MM.1S (cell line): ENCODE measurements at regions not wholly inside any gene's neighbourhood (a gene's known extent, or its start where the extent isn't known, plus 50 kb on each side); places are given as distances from the start of the nearest gene placed in this dataset.

ENCODE experiments used
- DNase-seq: peaks from one replicate; pipeline ENCODE4 v3.0.0-alpha.2; 2015
- H2AFZ ChIP-seq: fragments of 300-600 bp; sonication (generic); 2 replicates; pipeline ENCODE4 v1.6.0; 2016; ENCODE audit warnings: antibody characterized with exemption, low read length
- H3F3A ChIP-seq: fragments of 300-600 bp; sonication (generic); 2 replicates; pipeline ENCODE4 v1.6.1; 2016; ENCODE audit warnings: mild to moderate bottlenecking, antibody characterized with exemption, low read length, moderate library complexity, mixed read lengths; ENCODE audit not compliant: insufficient read depth
- H3K27ac ChIP-seq: fragments of 300-600 bp; sonication (generic); 2 replicates; pipeline ENCODE4 v1.5.1; 2016; ENCODE audit warnings: mild to moderate bottlenecking, low read length
- H3K27me3 ChIP-seq: fragments of 300-600 bp; sonication (generic); replicated peaks from 2 replicates; pipeline ENCODE4 v1.6.0; 2016; ENCODE audit warnings: low read length; ENCODE audit not compliant: insufficient read depth
- H3K36me3 ChIP-seq: fragments of 300-600 bp; sonication (generic); replicated peaks from 2 replicates; pipeline ENCODE4 v1.6.1; 2016; ENCODE audit warnings: mild to moderate bottlenecking, low read length, mixed read lengths; ENCODE audit not compliant: insufficient read depth
- H3K4me1 ChIP-seq: fragments of 300-600 bp; sonication (generic); 2 replicates; pipeline ENCODE4 v1.6.1; 2016; ENCODE audit warnings: low read length, mixed read lengths
- H3K4me2 ChIP-seq: fragments of 300-600 bp; sonication (generic); 2 replicates; pipeline ENCODE4 v1.6.0; 2016; ENCODE audit warnings: low read depth, low read length
- H3K4me3 ChIP-seq: fragments of 300-600 bp; sonication (generic); 2 replicates; pipeline ENCODE4 v1.5.1; 2016; ENCODE audit warnings: low read length, mixed read lengths
- H3K79me2 ChIP-seq: fragments of 300-600 bp; sonication (generic); 2 replicates; pipeline ENCODE4 v1.6.1; 2016; ENCODE audit warnings: mixed run types, low read length, mixed read lengths
- H3K9ac ChIP-seq: fragments of 300-600 bp; sonication (generic); 2 replicates; pipeline ENCODE4 v1.6.1; 2016; ENCODE audit warnings: low read length, mixed read lengths
- H3K9me2 ChIP-seq: fragments of 300-600 bp; sonication (generic); replicated peaks from 2 replicates; pipeline ENCODE4 v1.6.1; 2016; ENCODE audit warnings: mild to moderate bottlenecking, low read length, mixed read lengths; ENCODE audit not compliant: insufficient read depth
- H3K9me3 ChIP-seq: fragments of 300-600 bp; sonication (generic); replicated peaks from 2 replicates; pipeline ENCODE4 v1.6.1; 2016; ENCODE audit warnings: mild to moderate bottlenecking, low read length, mixed read lengths; ENCODE audit not compliant: insufficient read depth
- H4K20me1 ChIP-seq: fragments of 300-600 bp; sonication (generic); 2 replicates; pipeline ENCODE4 v1.6.1; 2016; ENCODE audit warnings: mild to moderate bottlenecking, low read length, moderate library complexity, mixed read lengths; ENCODE audit not compliant: insufficient read depth
- CTCF ChIP-seq: fragments of 300-600 bp; sonication (generic); IDR thresholded peaks from 2 replicates; pipeline ENCODE4 v1.5.1; 2016; ENCODE audit warnings: antibody characterized with exemption, low read length, mixed read lengths
- EZH2 ChIP-seq: fragments of 300-600 bp; sonication (generic); optimal IDR thresholded peaks from 2 replicates; pipeline ENCODE3; 2017; ENCODE audit warnings: low read depth, mild to moderate bottlenecking, antibody characterized with exemption, low read length, mixed read lengths
- EZH2phosphoT487 ChIP-seq: fragments of 300-600 bp; sonication (generic); IDR thresholded peaks from 2 replicates; pipeline ENCODE4 v1.6.1; 2018; ENCODE audit warnings: antibody characterized with exemption, low read length

- no peaks in the 10 kb centered on the region for H4K20me1 ChIP-seq
- H3K79me2 ChIP-seq: no peaks in the 10 kb centered on the region
- no peaks in the 10 kb centered on the region for H3F3A ChIP-seq
- no peak overlapping the region for H3K9ac ChIP-seq
- TF ChIP-seq CTCF (no peak), EZH2phosphoT487 (no peak), EZH2 (no peak)
- no peak for DNase-seq
- H3K4me2 ChIP-seq: no peak overlapping the region
- H3K9me3 ChIP-seq: no peaks in the 10 kb centered on the region
- H3K36me3 ChIP-seq: no peaks in the 10 kb centered on the region
- H3K27me3 ChIP-seq: no peaks in the 10 kb centered on the region
- no peaks in the 10 kb centered on the region for H3K9me2 ChIP-seq
- H3K4me1 ChIP-seq: no peaks in the 10 kb centered on the region
- no peak overlapping the region for H2AFZ ChIP-seq
- H3K27ac ChIP-seq: no peak overlapping the region
- H3K4me3 ChIP-seq: no peak overlapping the region
Observed at GRCh38 chr9:73736270-73736669, 584.6 kb downstream of the ANXA1 start.

GRCh38 chr9:73738741-73739530, 587.3 kb downstream of the ANXA1 start:
- H2AFZ ChIP-seq: no peak overlapping the region
- H3K9me2 ChIP-seq: no peaks in the 10 kb centered on the region
- H3K36me3 ChIP-seq: no peaks in the 10 kb centered on the region
- no peaks in the 10 kb centered on the region for H4K20me1 ChIP-seq
- no peak overlapping the region for H3K4me3 ChIP-seq
- no peaks in the 10 kb centered on the region for H3K4me1 ChIP-seq
- H3K9me3 ChIP-seq: no peaks in the 10 kb centered on the region
- no peak overlapping the region for H3K27ac ChIP-seq
- H3K9ac ChIP-seq: no peak overlapping the region
- H3K4me2 ChIP-seq: no peak overlapping the region
- TF ChIP-seq CTCF (no peak), EZH2phosphoT487 (no peak), EZH2 (no peak)
- no peaks in the 10 kb centered on the region for H3F3A ChIP-seq
- no peaks in the 10 kb centered on the region for H3K79me2 ChIP-seq
- DNase-seq: no peak
- no peaks in the 10 kb centered on the region for H3K27me3 ChIP-seq

- no peak for TF ChIP-seq EZH2phosphoT487
- no peak for TF ChIP-seq CTCF
- TF ChIP-seq EZH2: no peak
- Histone ChIP-seq H3K4me3 (no peak overlapping the region), H3K79me2 (no peaks in the 10 kb centered on the region), H4K20me1 (no peaks in the 10 kb centered on the region), H3K27me3 (no peaks in the 10 kb centered on the region), H3K4me2 (no peak overlapping the region), H3K9ac (no peak overlapping the region), H3K36me3 (no peaks in the 10 kb centered on the region), H3K27ac (no peak overlapping the region), H3K9me3 (no peaks in the 10 kb centered on the region), H3F3A (no peaks in the 10 kb centered on the region), H2AFZ (no peak overlapping the region), H3K4me1 (no peaks in the 10 kb centered on the region), H3K9me2 (no peaks in the 10 kb centered on the region)
- DNase-seq: no peak
Observed at GRCh38 chr9:73741316-73741715, 589.7 kb downstream of the ANXA1 start.
